A549 (cell line): ENCODE measurements at regions not wholly inside any gene's neighbourhood (a gene's known extent, or its start where the extent isn't known, plus 50 kb on each side); places are given as distances from the start of the nearest gene placed in this dataset.
"Not testable (repeated sequence)": the region's sequence is repeated elsewhere in the genome, so short reads cannot be mapped to it uniquely, and the experiment has no call there.

ENCODE experiments used
- ATAC-seq, 2 experiments: fragments of 200-7000 bp in 1 of 2; fragments of >200 bp in 1 of 2; cut with Nextera tagmentation in 1 of 2; cut with Tn5 transposase in 1 of 2; 3 replicates each; pipeline versions ENCODE4 v1.8.0 to v1.9.1; 2018 to 2020; ENCODE audit warnings: mild to moderate bottlenecking in 1 of 2, moderate library complexity in 1 of 2
- CTCF ChIA-PET: fragments of 300-600 bp; sonication (Branson Sonifier 250); formaldehyde crosslinking; extraction: SDS; loops from one replicate; lab custom pipeline; 2021; ENCODE audit warnings: antibody characterized with exemption, inconsistent platforms; lab: Yijun Ruan, JAX
- POLR2A ChIA-PET: fragments of 350-600 bp; formaldehyde crosslinking; extraction: SDS; loops from one replicate; lab custom pipeline; 2021; ENCODE audit warnings: antibody characterized with exemption, inconsistent platforms; lab: Yijun Ruan, JAX
- DNase-seq, 2 experiments: peaks; one replicate each; pipeline versions ENCODE4 v3.0.0 to v3.0.0-alpha.2; 2011 to 2016; ENCODE audit warnings: low read depth in 1 of 2, low spot score in 1 of 2
- FAIRE-seq: peaks from 2 replicates; lab custom pipeline; 2011; peaks lifted over from hg19 to GRCh38; lab: Jason Lieb, UNC
- H3K27ac ChIP-seq, 2 experiments: fragments of >200 bp; sonication (Bioruptor Twin); formaldehyde crosslinking; 3 replicates each; pipeline ENCODE4 v1.5.1; 2016 to 2017
- H3K4me1 ChIP-seq: fragments of >200 bp; sonication (Bioruptor Twin); formaldehyde crosslinking; 3 replicates; pipeline ENCODE4 v1.6.1; 2016
- H3K4me2 ChIP-seq: fragments of >200 bp; sonication (Bioruptor Twin); formaldehyde crosslinking; 3 replicates; pipeline ENCODE4 v1.6.1; 2016
- H3K4me3 ChIP-seq: fragments of >200 bp; sonication (Bioruptor Twin); formaldehyde crosslinking; 3 replicates; pipeline ENCODE4 v1.5.1; 2016
- H3K9me3 ChIP-seq: fragments of >200 bp; sonication (Bioruptor Twin); formaldehyde crosslinking; 3 replicates; pipeline ENCODE4 v1.6.1; 2016
- CBX8 ChIP-seq: fragments of 200-600 bp; sonication (generic); IDR thresholded peaks from 2 replicates; pipeline ENCODE4 v1.6.1; 2016
- CEBPB ChIP-seq, 2 experiments: fragments of >200 bp in 1 of 2; sonication (Bioruptor Twin) in 1 of 2; formaldehyde crosslinking in 1 of 2; IDR thresholded peaks; 2 replicates each; pipeline ENCODE4 v1.6.1; 2012 to 2016
- CHD4 ChIP-seq: fragments of 200-600 bp; sonication (generic); IDR thresholded peaks from 2 replicates; pipeline ENCODE4 v1.6.1; 2016; ENCODE audit warnings: antibody characterized with exemption, mild to moderate bottlenecking, borderline replicate concordance
- EHMT2 ChIP-seq: fragments of 200-600 bp; sonication (generic); IDR thresholded peaks from 2 replicates; pipeline ENCODE4 v1.6.1; 2016; ENCODE audit warnings: antibody characterized with exemption, low read depth, mild to moderate bottlenecking, moderate library complexity
- ESRRA ChIP-seq: fragments of 150-350 bp; IDR thresholded peaks from 2 replicates; pipeline ENCODE4 v1.6.1; 2014; ENCODE audit warnings: mild to moderate bottlenecking, low read length, borderline replicate concordance
- FOSB ChIP-seq: fragments of 250-450 bp; sonication (Bioruptor Pico); IDR thresholded peaks from 2 replicates; pipeline ENCODE4 v1.5.0; 2020; ENCODE audit warnings: mild to moderate bottlenecking, moderate library complexity
- HDAC2 ChIP-seq: fragments of 200-600 bp; sonication (generic); IDR thresholded peaks from 2 replicates; pipeline ENCODE4 v1.6.1; 2016
- NPAS2 ChIP-seq: fragments of 250-450 bp; sonication (Bioruptor Pico); IDR thresholded peaks from 2 replicates; pipeline ENCODE4 v1.8.0; 2022; ENCODE audit warnings: mild to moderate bottlenecking, moderate library complexity, borderline replicate concordance
- NR3C1 ChIP-seq: fragments of >200 bp; sonication (Bioruptor Twin); formaldehyde crosslinking; IDR thresholded peaks from 3 replicates; pipeline ENCODE4 v1.6.1; 2017
- POLR2A ChIP-seq: IDR thresholded peaks from 2 replicates; pipeline ENCODE4 v1.6.1; 2012; ENCODE audit warnings: mild to moderate bottlenecking, low read length
- POLR2AphosphoS2 ChIP-seq: conservative IDR thresholded peaks from 2 replicates; pipeline ENCODE4 v1.6.1; 2012; ENCODE audit warnings: low read length, improper control_type of control experiment, inconsistent platforms
- RAD21 ChIP-seq, 2 experiments: fragments of >200 bp in 1 of 2; sonication (Bioruptor Twin) in 1 of 2; formaldehyde crosslinking in 1 of 2; IDR thresholded peaks in 1 of 2; conservative IDR thresholded peaks in 1 of 2; 2 replicates in 1 of 2; 3 replicates in 1 of 2; pipeline ENCODE4 v1.6.1; 2012 to 2018; ENCODE audit warnings: inconsistent platforms in 1 of 2
- RARB ChIP-seq: fragments of 250-450 bp; sonication (Bioruptor Pico); IDR thresholded peaks from 2 replicates; pipeline ENCODE4 v1.8.0; 2021; ENCODE audit warnings: mild to moderate bottlenecking, moderate library complexity
- SMC3 ChIP-seq: fragments of >200 bp; sonication (Bioruptor Twin); formaldehyde crosslinking; IDR thresholded peaks from 3 replicates; pipeline ENCODE4 v1.6.1; 2018; ENCODE audit warnings: inconsistent platforms
- SREBF2 ChIP-seq: fragments of 450-650 bp; IDR thresholded peaks from 2 replicates; pipeline ENCODE4 v1.6.1; 2014; ENCODE audit warnings: mild to moderate bottlenecking, moderate library complexity
- TFCP2L1 ChIP-seq: fragments of 250-450 bp; sonication (Bioruptor Pico); IDR thresholded peaks from 2 replicates; pipeline ENCODE4 v1.5.0; 2021; ENCODE audit warnings: mild to moderate bottlenecking
- ZFP36 ChIP-seq: fragments of 450-650 bp; IDR thresholded peaks from 2 replicates; pipeline ENCODE4 v1.6.1; 2014; ENCODE audit warnings: borderline replicate concordance; ENCODE audit not compliant: partially characterized antibody
- WGBS: methylation state at CpG from one replicate; pipeline ENCODE4 v1.1.6; 2017; ENCODE audit errors: missing lambda C conversion rate; 5-methylcytosine and 5-hydroxymethylcytosine counted together
- TF ChIP-seq, protein P1 (sequence below): fragments of 450-650 bp; IDR thresholded peaks from 2 replicates; pipeline ENCODE4 v1.6.1; 2014; ENCODE audit warnings: antibody characterized with exemption
- TF ChIP-seq, protein P2 (sequence below): fragments of >200 bp; sonication (Bioruptor Twin); formaldehyde crosslinking; IDR thresholded peaks from 3 replicates; pipeline ENCODE4 v1.6.1; 2016
- TF ChIP-seq, protein P3 (sequence below): IDR thresholded peaks from 2 replicates; pipeline ENCODE4 v1.6.1; 2012
- TF ChIP-seq, protein P4 (sequence below): fragments of 250-450 bp; sonication (Bioruptor Pico); IDR thresholded peaks from 2 replicates; pipeline ENCODE4 v1.5.0; 2021; ENCODE audit warnings: mild to moderate bottlenecking, moderate library complexity, borderline replicate concordance
- TF ChIP-seq, protein P5 (sequence below): IDR thresholded peaks from 2 replicates; pipeline ENCODE4 v1.6.1; 2012; ENCODE audit warnings: low read depth, borderline replicate concordance

DNA sequence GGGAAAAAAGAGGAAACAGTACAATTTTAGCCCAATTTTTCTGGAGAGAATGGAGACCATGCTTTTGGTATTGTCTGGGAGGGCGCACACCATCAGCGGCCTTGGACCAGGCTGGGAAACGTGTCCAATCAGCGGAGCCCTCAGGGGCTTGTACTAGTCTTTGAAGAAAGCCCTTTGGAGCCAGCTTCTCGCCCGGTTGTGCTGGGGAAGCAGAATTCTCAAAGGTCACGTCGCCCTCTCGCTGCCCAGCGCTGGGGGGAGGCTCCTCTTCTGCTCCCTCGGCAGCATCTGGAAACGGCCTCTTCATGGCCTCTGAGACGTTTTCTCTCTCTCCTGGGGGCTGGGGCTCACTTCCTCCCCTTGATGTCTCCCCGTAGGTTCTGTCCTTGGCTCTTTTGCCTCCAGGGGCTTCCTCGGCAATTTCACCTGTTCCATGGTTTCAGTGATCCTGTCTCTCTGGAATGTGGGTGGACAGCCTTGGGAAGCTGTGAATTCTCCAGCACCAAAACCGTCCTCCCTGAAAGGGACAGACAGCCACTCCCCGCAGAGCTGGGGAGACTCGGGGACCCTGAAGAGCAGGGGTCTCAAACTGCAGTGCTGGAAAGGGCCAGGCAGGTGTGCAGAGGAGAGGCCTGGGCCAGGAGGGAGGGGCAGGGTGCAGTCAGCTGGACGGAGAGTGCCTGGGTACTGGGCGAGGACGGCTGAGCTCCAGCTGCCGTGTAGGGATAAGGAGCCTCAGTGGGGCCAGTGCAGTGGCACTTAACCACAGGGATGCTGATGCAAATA lies 80.2 kb downstream of the RPS6KA4 start:
- Histone ChIP-seq H3K27ac (no peak overlapping the region), H3K9me3 (no peaks in the 10 kb centered on the region), H3K4me2 (no peak overlapping the region), H3K4me1 (no peaks in the 10 kb centered on the region), H3K4me3 (no peak overlapping the region)
- no peak for TF ChIP-seq CHD4
- no peak for TF ChIP-seq SREBF2
- no peak for TF ChIP-seq HDAC2
- TF ChIP-seq, protein P1, sequence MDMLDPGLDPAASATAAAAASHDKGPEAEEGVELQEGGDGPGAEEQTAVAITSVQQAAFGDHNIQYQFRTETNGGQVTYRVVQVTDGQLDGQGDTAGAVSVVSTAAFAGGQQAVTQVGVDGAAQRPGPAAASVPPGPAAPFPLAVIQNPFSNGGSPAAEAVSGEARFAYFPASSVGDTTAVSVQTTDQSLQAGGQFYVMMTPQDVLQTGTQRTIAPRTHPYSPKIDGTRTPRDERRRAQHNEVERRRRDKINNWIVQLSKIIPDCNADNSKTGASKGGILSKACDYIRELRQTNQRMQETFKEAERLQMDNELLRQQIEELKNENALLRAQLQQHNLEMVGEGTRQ: no peak
- no peak for TF ChIP-seq RAD21 (conservative IDR thresholded peaks at IDR 0.05 in 1 of 2, IDR thresholded peaks at IDR 0.05 in 1 of 2)
- TF ChIP-seq CBX8: no peak
- no peak for TF ChIP-seq EHMT2
- TF ChIP-seq FOSB: no peak
- TF ChIP-seq TFCP2L1 (CRISPR knock-in tag): no peak
- no peak for TF ChIP-seq NPAS2 (CRISPR knock-in tag)
- TF ChIP-seq NR3C1: no peak
- TF ChIP-seq ZFP36: no peak
- TF ChIP-seq, protein P2, sequence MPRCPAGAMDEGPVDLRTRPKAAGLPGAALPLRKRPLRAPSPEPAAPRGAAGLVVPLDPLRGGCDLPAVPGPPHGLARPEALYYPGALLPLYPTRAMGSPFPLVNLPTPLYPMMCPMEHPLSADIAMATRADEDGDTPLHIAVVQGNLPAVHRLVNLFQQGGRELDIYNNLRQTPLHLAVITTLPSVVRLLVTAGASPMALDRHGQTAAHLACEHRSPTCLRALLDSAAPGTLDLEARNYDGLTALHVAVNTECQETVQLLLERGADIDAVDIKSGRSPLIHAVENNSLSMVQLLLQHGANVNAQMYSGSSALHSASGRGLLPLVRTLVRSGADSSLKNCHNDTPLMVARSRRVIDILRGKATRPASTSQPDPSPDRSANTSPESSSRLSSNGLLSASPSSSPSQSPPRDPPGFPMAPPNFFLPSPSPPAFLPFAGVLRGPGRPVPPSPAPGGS: no peak
- TF ChIP-seq, protein P3, sequence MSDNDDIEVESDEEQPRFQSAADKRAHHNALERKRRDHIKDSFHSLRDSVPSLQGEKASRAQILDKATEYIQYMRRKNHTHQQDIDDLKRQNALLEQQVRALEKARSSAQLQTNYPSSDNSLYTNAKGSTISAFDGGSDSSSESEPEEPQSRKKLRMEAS: no peak
- TF ChIP-seq CEBPB (IDR thresholded peaks at IDR 0.05): no peak
- no peak for TF ChIP-seq POLR2AphosphoS2
- WGBS: 47% methylated on average over 22 of the region's 22 CpGs
- CTCF ChIA-PET: interaction anchor here (0.6 to 5.1 kb wide), 6 partner anchors 10 to 652 kb away, joined by 3 to 45 read pairs (median 4); no protein-coding TSS in a partner anchor
- no peak for DNase-seq
- no peak for ATAC-seq
- no peak for FAIRE-seq
- POLR2A ChIA-PET: no interaction called here

DNA sequence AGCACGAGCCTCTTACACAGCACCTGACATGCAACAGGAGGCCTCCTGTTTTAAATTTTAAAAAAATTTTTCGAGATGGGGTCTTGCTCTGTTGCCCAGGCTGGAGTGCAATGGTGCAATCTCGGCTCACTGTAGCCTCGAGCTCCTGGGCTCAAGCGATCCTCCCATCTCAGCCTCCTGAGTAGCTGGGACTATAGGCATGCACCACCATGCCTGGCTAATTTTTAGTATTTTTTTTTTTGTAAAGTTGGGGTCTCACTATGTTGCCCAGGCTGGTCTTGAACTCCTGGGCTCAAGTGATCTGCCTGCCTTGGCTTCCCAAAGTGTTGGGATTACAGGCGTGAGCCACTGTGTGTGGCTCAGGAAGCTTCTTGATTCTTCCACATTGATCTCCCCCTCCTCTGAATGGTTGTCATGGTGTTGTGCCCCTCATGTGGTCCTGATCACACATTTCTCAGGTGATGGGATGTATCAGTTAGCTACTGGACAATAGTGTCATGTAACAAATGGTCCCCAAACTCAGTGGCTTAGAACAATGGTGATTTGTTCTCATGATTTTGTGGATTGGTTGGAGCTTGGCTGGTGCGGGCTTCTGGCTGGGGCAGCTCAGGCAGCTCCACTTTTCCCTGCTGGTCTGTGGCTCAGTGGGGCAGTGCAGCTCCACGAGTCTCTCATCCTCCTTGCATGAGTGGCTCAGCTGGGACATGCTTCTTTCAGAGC lies 81.0 kb downstream of the RPS6KA4 start:
- H3K4me1 ChIP-seq, POLR2A ChIA-PET, FAIRE-seq, ATAC-seq, DNase-seq, H3K27ac ChIP-seq, H3K4me2 ChIP-seq, H3K9me3 ChIP-seq, H3K4me3 ChIP-seq: not testable (repeated sequence)
- 52% methylated on average over 8 of the region's 8 CpGs for WGBS
- CTCF ChIA-PET: interaction anchor here (0.6 to 5.1 kb wide), 5 partner anchors 10 to 653 kb away, joined by 3 to 45 read pairs (median 4); no protein-coding TSS in a partner anchor

DNA sequence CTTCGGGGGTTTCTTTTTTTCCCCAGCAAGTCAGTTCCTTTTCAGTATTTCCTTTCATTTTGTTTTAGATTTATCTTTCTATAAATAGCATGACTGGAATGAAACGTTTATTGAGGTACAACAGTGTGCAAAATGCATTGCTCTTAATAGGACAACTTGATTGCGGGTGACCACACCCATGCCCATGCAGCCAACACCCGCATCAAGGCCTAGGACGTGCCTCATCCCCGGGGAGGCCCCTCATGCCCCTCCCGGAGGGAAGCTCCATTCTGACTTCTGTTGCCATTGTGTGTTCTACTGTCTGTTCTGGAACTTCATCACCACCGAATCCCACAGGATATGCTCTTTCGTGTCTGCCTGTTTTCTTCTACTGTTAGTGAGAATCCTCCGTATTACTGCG lies 82.2 kb downstream of the RPS6KA4 start:
- ChIA-PET CTCF (no interaction called here), POLR2A (no interaction called here)
- WGBS: 63% methylated on average over 11 of the region's 11 CpGs
- FAIRE-seq (no peak), DNase-seq (no peak), ATAC-seq (no peak)
- H3K4me1 ChIP-seq: no peaks in the 10 kb centered on the region
- H3K4me3 ChIP-seq: no peak overlapping the region
- no peak overlapping the region for H3K27ac ChIP-seq
- no peaks in the 10 kb centered on the region for H3K9me3 ChIP-seq
- TF ChIP-seq SMC3 (no peak), RARB (no peak), POLR2A (no peak), CBX8 (no peak), ESRRA (no peak), SREBF2 (no peak)
- TF ChIP-seq, protein P4, sequence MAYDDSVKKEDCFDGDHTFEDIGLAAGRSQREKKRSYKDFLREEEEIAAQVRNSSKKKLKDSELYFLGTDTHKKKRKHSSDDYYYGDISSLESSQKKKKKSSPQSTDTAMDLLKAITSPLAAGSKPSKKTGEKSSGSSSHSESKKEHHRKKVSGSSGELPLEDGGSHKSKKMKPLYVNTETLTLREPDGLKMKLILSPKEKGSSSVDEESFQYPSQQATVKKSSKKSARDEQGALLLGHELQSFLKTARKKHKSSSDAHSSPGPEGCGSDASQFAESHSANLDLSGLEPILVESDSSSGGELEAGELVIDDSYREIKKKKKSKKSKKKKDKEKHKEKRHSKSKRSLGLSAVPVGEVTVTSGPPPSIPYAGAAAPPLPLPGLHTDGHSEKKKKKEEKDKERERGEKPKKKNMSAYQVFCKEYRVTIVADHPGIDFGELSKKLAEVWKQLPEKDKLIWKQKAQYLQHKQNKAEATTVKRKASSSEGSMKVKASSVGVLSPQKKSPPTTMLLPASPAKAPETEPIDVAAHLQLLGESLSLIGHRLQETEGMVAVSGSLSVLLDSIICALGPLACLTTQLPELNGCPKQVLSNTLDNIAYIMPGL (CRISPR knock-in tag): no peak
- TF ChIP-seq, protein P5, sequence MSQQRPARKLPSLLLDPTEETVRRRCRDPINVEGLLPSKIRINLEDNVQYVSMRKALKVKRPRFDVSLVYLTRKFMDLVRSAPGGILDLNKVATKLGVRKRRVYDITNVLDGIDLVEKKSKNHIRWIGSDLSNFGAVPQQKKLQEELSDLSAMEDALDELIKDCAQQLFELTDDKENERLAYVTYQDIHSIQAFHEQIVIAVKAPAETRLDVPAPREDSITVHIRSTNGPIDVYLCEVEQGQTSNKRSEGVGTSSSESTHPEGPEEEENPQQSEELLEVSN: no peak
- TF ChIP-seq, protein P3: no peak
- H3K4me2 ChIP-seq: no peak overlapping the region
